VCaP (cell line): ENCODE measurements at regions not wholly inside any gene's neighbourhood (a gene's known extent, or its start where the extent isn't known, plus 50 kb on each side); places are given as distances from the start of the nearest gene placed in this dataset.

Experiments
- H3K27ac ChIP-seq: fragments of 450-650 bp; 2 replicates; pipeline ENCODE4 v1.5.1; 2017
- CTCF ChIP-seq: fragments of 450-650 bp; conservative IDR thresholded peaks from 2 replicates; pipeline ENCODE4 v1.5.1; 2017; ENCODE audit warnings: mild to moderate bottlenecking, moderate library complexity

GRCh38 chr10:29237786-29238185, 51.1 kb upstream of the LYZL1 start:
- H3K27ac ChIP-seq, result no peak overlapping the region
- no peak for TF ChIP-seq CTCF

GRCh38 chr10:29238523-29239135, 50.2 kb upstream of the LYZL1 start:
- H3K27ac ChIP-seq, result no peak overlapping the region
- no peak for TF ChIP-seq CTCF
